HFF-Myc (cell line): ENCODE measurements at regions not wholly inside any gene's neighbourhood (a gene's known extent, or its start where the extent isn't known, plus 50 kb on each side); places are given as distances from the start of the nearest gene placed in this dataset.

ENCODE experiments used
- DNase-seq: peaks from one replicate; pipeline ENCODE4 v3.0.0-alpha.2; 2011; ENCODE audit warnings: low read depth; ENCODE audit errors: extremely low read depth
- H3K4me3 ChIP-seq: replicated peaks from 2 replicates; pipeline ENCODE4 v1.5.1; 2011; ENCODE audit warnings: low read depth, mild to moderate bottlenecking, control low read depth, low read length
- CTCF ChIP-seq: IDR thresholded peaks from 2 replicates; pipeline ENCODE4 v1.5.1; 2012; ENCODE audit warnings: mild to moderate bottlenecking, low read depth, low read length, control low read depth; ENCODE audit errors: missing control alignments

DNA sequence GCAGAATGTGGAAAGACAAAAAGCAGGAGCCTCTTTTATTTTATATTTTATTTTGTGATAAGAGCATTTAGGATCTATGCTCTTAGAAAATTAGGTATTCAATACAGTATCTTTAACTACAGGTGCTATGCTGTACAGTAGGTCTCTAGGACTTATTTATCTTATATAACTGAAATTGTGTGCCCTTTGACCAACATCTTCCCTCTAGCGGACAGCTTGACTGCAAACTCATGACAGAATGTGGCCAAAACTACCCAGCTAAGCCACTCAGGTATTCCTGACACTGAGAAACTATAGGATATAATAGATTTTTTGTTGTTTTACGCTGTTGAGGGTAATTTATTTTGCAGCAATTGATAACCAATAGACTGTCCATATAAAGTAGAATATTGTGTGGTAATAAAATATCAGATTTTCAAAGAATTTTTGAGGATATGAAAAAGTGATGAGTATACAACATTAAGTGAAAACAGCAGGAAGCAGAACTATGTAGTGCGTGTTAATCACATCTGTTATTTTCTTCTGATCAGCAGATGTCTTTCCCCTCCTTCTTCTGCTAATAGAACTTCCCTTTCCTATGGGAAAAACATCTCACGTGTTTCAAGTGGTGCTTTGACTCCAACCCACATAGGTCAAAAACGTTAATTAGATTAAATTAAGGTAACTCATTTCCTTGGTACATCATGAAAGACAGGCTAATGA is 69.9 kb upstream of the SELENOP start:
- no peak for TF ChIP-seq CTCF
- no peak overlapping the region for H3K4me3 ChIP-seq
- DNase-seq, result no peak

DNA sequence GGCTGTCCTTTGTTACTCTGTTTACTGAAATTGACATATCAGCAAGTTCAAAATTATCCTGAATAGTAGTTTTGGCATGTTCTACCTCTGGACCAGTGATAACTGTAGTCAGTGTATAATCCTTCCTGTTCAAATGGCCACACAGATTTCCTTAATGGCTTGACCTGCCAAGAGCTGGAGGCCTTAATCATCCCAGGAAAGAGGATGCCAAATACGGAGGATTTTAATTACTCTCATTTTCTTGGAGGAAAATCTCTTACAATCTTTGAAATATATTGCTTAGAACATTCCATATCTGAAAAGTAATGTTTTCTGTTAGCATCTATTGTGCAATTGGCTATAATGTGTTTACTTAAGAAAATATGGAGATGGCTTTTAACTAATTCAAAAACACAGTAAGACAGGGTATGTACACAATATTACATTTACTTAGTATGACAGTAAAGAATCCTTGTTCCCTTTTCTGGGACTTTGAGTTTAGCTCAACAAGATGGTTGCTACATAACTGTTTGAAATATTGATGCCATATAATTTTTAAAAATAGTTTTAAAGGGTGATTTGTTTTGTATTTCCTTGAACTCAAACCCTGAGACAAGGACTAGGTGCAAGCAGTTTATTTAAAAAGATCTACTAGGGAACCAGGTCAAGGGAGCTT is 68.9 kb upstream of the SELENOP start:
- TF ChIP-seq CTCF, result no peak
- no peak overlapping the region for H3K4me3 ChIP-seq
- no peak for DNase-seq

DNA sequence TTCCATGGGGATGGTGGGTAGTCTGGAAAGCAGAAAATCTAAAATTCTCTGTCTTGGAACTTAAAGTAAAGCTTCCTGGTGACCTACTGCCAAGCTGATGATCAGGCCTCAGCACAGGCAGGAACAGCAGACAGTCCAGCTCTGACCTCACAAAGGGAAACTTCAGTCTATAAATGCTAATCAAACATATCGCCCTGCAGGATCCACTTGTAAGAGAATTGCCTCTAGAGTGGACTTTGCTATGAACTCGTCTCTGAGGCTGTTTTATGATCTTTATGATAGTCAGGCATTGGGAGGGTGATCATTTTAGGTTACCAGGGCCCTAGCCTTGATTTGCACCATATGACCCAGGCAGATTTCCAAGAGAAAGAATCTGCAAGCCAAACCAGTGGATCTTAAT is 67.6 kb upstream of the SELENOP start:
- TF ChIP-seq CTCF, result no peak
- DNase-seq, result no peak
- H3K4me3 ChIP-seq, result no peak overlapping the region

- H3K4me3 ChIP-seq, result no peak overlapping the region
- no peak for DNase-seq
- TF ChIP-seq CTCF, result no peak
Observed at GRCh38 chr5:42878550-42878949, 66.9 kb upstream of the SELENOP start.

GRCh38 chr5:42878041-42878440 is 66.3 kb upstream of the SELENOP start:
- no peak for TF ChIP-seq CTCF
- H3K4me3 ChIP-seq, result no peak overlapping the region
- no peak for DNase-seq

GRCh38 chr5:42877431-42877830 is 65.7 kb upstream of the SELENOP start:
- no peak for DNase-seq
- H3K4me3 ChIP-seq, result no peak overlapping the region
- no peak for TF ChIP-seq CTCF
